K562 (cell line): ENCODE measurements at regions not wholly inside any gene's neighbourhood (a gene's known extent, or its start where the extent isn't known, plus 50 kb on each side); places are given as distances from the start of the nearest gene placed in this dataset.

Source experiments
- ATAC-seq: fragments of 200-7000 bp; cut with Tn5 transposase; 3 replicates; pipeline ENCODE4 v1.9.1; 2020; ENCODE audit warnings: moderate library complexity
- BruUV-seq: library from RNA; stranded (reverse); fragments of 400-500 nt; replicated peaks from 2 replicates; lab custom pipeline; 2021; lab: Mats Ljungman, UMichigan
- CTCF ChIA-PET: fragments of 300-600 bp; formaldehyde crosslinking; extraction: SDS; loops from one replicate; lab custom pipeline; 2021; ENCODE audit warnings: low intra/inter-chr PET ratio; lab: Yijun Ruan, JAX
- POLR2A ChIA-PET: fragments of 300-600, 350-650 bp; sonication (Branson Sonifier 250); formaldehyde crosslinking; extraction: SDS; loops from one replicate; lab custom pipeline; 2021; ENCODE audit warnings: antibody characterized with exemption, inconsistent platforms; lab: Yijun Ruan, JAX
- DNase-seq, 4 experiments: peaks; one replicate each; pipeline versions ENCODE4 v3.0.0 to v3.0.0-alpha.2; 2011 to 2018; ENCODE audit warnings: low spot score in 3 of 4, mixed read lengths in 3 of 4; ENCODE audit errors: extremely low read depth in 1 of 4
- FAIRE-seq: peaks from 2 replicates; lab custom pipeline; 2011; peaks lifted over from hg19 to GRCh38; lab: Jason Lieb, UNC
- H2AFZ ChIP-seq: 2 replicates; pipeline ENCODE4 v1.6.0; 2011; ENCODE audit warnings: low read depth, low read length, control low read depth, inconsistent platforms
- H3K27ac ChIP-seq: fragments of 200-600 bp; 3 replicates; pipeline ENCODE4 v1.8.0; 2011; ENCODE audit warnings: low read depth, mild to moderate bottlenecking, control low read depth, inconsistent platforms, low read length, moderate library complexity, mixed read lengths; ENCODE audit errors: extremely low read depth
- H3K27me3 ChIP-seq, 2 experiments: fragments of 300-600 bp in 1 of 2; 2 replicates in 1 of 2; 3 replicates in 1 of 2; pipeline versions ENCODE4 v1.6.0 to v1.8.0; 2011; ENCODE audit warnings: inconsistent platforms in 2 of 2, low read length in 2 of 2, mild to moderate bottlenecking in 1 of 2, mixed read lengths in 1 of 2, moderate library complexity in 1 of 2; ENCODE audit not compliant: control insufficient read depth in 2 of 2, insufficient read depth in 2 of 2
- H3K36me3 ChIP-seq: fragments of 300-600 bp; 3 replicates; pipeline ENCODE4 v1.8.0; 2011; ENCODE audit warnings: mild to moderate bottlenecking, low read length, inconsistent platforms; ENCODE audit not compliant: control insufficient read depth, insufficient read depth
- H3K4me1 ChIP-seq, 2 experiments: fragments of 200-600 bp in 1 of 2; replicated peaks in 1 of 2; 2 replicates in 1 of 2; 3 replicates in 1 of 2; pipeline versions ENCODE4 v1.5.1 to v1.8.0; 2011; ENCODE audit warnings: inconsistent platforms in 2 of 2, low read length in 2 of 2, mild to moderate bottlenecking in 1 of 2, mixed read lengths in 1 of 2, moderate library complexity in 1 of 2; ENCODE audit not compliant: control insufficient read depth in 2 of 2, insufficient read depth in 2 of 2
- H3K4me2 ChIP-seq: 2 replicates; pipeline ENCODE4 v1.6.1; 2011; ENCODE audit warnings: low read length, control low read depth, inconsistent platforms, mixed read lengths; ENCODE audit not compliant: insufficient read depth
- H3K4me3 ChIP-seq: fragments of 200-600 bp; sonication (generic), shearing (Covaris generic); 2 replicates; pipeline ENCODE4 v1.5.1; 2016; ENCODE audit warnings: control low read depth, inconsistent platforms
- H3K79me2 ChIP-seq: fragments of 200-600 bp; 3 replicates; pipeline ENCODE4 v1.8.0; 2011; ENCODE audit warnings: low read length, inconsistent platforms; ENCODE audit not compliant: control insufficient read depth, insufficient read depth
- H3K9ac ChIP-seq, 2 experiments: 2 replicates each; pipeline versions ENCODE4 v1.6.0 to v1.6.1; 2011; ENCODE audit warnings: low read depth in 2 of 2, low read length in 2 of 2, control low read depth in 1 of 2, inconsistent platforms in 1 of 2, mild to moderate bottlenecking in 1 of 2, mixed read lengths in 1 of 2; ENCODE audit not compliant: insufficient read depth in 1 of 2
- H3K9me1 ChIP-seq: one replicate; pipeline ENCODE4 v1.6.0; 2011; ENCODE audit warnings: inconsistent platforms, mild to moderate bottlenecking, low read length, moderate library complexity; ENCODE audit not compliant: control insufficient read depth, insufficient read depth
- H3K9me3 ChIP-seq: replicated peaks from 2 replicates; pipeline ENCODE4 v1.5.1; 2011; ENCODE audit warnings: low read depth, low read length, inconsistent platforms; ENCODE audit not compliant: control insufficient read depth, insufficient read depth
- H4K20me1 ChIP-seq: replicated peaks from 2 replicates; pipeline ENCODE4 v1.6.1; 2011; ENCODE audit warnings: low read length, inconsistent platforms, mixed read lengths; ENCODE audit not compliant: control insufficient read depth, insufficient read depth
- HLTF ChIP-seq: fragments of 450-650 bp; IDR thresholded peaks from 2 replicates; pipeline ENCODE4 v1.6.1; 2016
- MBD2 ChIP-seq: sonication (generic); IDR thresholded peaks from 2 replicates; pipeline ENCODE4 v1.6.1; 2016; ENCODE audit warnings: low read depth, borderline replicate concordance
- TAL1 ChIP-seq: fragments of 450-650 bp; IDR thresholded peaks from 2 replicates; pipeline ENCODE4 v1.6.1; 2016; ENCODE audit warnings: mild to moderate bottlenecking
- ZNF347 ChIP-seq: fragments of 450-650 bp; formaldehyde crosslinking; IDR thresholded peaks from 2 replicates; pipeline ENCODE4 v1.4.0; 2020; ENCODE audit warnings: low read depth, mild to moderate bottlenecking, moderate library complexity
- ZNF589 ChIP-seq: fragments of 200-800 bp; sonication (Bioruptor generic); IDR thresholded peaks from 2 replicates; pipeline ENCODE4 v1.6.1; 2016; ENCODE audit warnings: low read depth, missing genetic modification characterization, missing compliant biosample characterization
- WGBS: fragments of 100-300 bp; shearing (Covaris generic); methylation state at CpG from one replicate; pipeline ENCODE4 v1.1.6; 2016; ENCODE audit warnings: low coverage, mixed read lengths; ENCODE audit not compliant: insufficient coverage; ENCODE audit errors: missing lambda C conversion rate; 5-methylcytosine and 5-hydroxymethylcytosine counted together
- in situ Hi-C: fragments of 300-500 bp; cut with MboI; formaldehyde crosslinking; loops from 4 replicates; pipeline ENCODE4 v1.15.0; 2018; ENCODE audit warnings: inconsistent platforms, mixed read lengths
- intact Hi-C: fragments of 100-400 bp; cut with micrococcal nuclease; formaldehyde crosslinking; loops from 2 replicates; pipeline ENCODE4 v1.14.2; 2022
- TF ChIP-seq, protein P1 (sequence below): IDR thresholded peaks from 2 replicates; pipeline ENCODE4 v1.6.1; 2011; ENCODE audit not compliant: insufficient read length; ENCODE audit errors: extremely low read depth
- TF ChIP-seq, protein P2 (sequence below): fragments of 450-650 bp; IDR thresholded peaks from 2 replicates; pipeline ENCODE4 v1.6.1; 2014; ENCODE audit warnings: low read depth, mild to moderate bottlenecking, moderate library complexity, borderline replicate concordance
- TF ChIP-seq, protein P3 (sequence below): fragments of 450-650 bp; IDR thresholded peaks from 2 replicates; pipeline ENCODE4 v1.6.1; 2016

DNA sequence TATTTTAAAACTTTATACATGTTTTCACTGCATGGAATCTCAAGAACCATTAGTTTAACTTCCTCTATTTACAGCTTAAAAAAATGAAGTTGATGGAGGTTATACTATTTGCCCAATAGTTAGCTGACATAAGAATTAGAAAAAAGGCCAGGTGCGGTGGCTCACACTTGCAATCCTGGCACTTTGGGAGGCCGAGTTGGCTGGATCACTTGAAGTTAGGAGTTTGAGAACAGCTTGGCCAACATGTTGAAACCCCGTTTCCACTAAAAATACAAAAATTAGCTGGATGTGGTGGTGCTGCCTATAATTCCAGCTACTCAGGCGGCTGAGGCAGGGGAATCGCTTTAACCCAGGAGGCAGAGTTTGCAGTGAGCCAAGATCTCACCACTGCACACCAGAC is 125.1 kb upstream of the CDH19 start:
- H3K9ac ChIP-seq, result no peak overlapping the region
- no peak overlapping the region for H3K4me2 ChIP-seq
- no peaks in the 10 kb centered on the region for H3K4me1 ChIP-seq
- DNase-seq (no peak), FAIRE-seq (no peak), ATAC-seq (no peak)
- no TSS peak for BruUV-seq
- H4K20me1 ChIP-seq, result no peaks in the 10 kb centered on the region
- no peaks in the 10 kb centered on the region for H3K36me3 ChIP-seq
- no peak overlapping the region for H3K4me3 ChIP-seq
- no peak overlapping the region for H2AFZ ChIP-seq
- H3K9me1 ChIP-seq, result no peaks in the 10 kb centered on the region
- ChIA-PET POLR2A (no interaction called here), CTCF (no interaction called here)
- no peak overlapping the region for H3K27ac ChIP-seq
- TF ChIP-seq MBD2, result no peak
- no peak for TF ChIP-seq ZNF347 (CRISPR knock-in tag)
- no peak for TF ChIP-seq ZNF589 (CRISPR knock-in tag)
- TF ChIP-seq, protein P1, sequence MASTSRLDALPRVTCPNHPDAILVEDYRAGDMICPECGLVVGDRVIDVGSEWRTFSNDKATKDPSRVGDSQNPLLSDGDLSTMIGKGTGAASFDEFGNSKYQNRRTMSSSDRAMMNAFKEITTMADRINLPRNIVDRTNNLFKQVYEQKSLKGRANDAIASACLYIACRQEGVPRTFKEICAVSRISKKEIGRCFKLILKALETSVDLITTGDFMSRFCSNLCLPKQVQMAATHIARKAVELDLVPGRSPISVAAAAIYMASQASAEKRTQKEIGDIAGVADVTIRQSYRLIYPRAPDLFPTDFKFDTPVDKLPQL, result no peak
- TF ChIP-seq TAL1, result no peak
- TF ChIP-seq, protein P2, sequence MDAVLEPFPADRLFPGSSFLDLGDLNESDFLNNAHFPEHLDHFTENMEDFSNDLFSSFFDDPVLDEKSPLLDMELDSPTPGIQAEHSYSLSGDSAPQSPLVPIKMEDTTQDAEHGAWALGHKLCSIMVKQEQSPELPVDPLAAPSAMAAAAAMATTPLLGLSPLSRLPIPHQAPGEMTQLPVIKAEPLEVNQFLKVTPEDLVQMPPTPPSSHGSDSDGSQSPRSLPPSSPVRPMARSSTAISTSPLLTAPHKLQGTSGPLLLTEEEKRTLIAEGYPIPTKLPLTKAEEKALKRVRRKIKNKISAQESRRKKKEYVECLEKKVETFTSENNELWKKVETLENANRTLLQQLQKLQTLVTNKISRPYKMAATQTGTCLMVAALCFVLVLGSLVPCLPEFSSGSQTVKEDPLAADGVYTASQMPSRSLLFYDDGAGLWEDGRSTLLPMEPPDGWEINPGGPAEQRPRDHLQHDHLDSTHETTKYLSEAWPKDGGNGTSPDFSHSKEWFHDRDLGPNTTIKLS, result no peak
- no peak for TF ChIP-seq HLTF
- TF ChIP-seq, protein P3, sequence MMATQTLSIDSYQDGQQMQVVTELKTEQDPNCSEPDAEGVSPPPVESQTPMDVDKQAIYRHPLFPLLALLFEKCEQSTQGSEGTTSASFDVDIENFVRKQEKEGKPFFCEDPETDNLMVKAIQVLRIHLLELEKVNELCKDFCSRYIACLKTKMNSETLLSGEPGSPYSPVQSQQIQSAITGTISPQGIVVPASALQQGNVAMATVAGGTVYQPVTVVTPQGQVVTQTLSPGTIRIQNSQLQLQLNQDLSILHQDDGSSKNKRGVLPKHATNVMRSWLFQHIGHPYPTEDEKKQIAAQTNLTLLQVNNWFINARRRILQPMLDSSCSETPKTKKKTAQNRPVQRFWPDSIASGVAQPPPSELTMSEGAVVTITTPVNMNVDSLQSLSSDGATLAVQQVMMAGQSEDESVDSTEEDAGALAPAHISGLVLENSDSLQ, result no peak
- in situ Hi-C loops, result no loop called here
- intact Hi-C loops, result no loop called here
- 3% methylated on average over 5 of the region's 5 CpGs for WGBS
- no peaks in the 10 kb centered on the region for H3K27me3 ChIP-seq
- H3K9me3 ChIP-seq, result no peaks in the 10 kb centered on the region
- no peaks in the 10 kb centered on the region for H3K79me2 ChIP-seq
